ENCODE measurements at regions not wholly inside any gene's neighbourhood (a gene's known extent, or its start where the extent isn't known, plus 50 kb on each side); places are given as distances from the start of the nearest gene placed in this dataset.

- no peak for TF ChIP-seq YY1 (IDR thresholded peaks at IDR 0.05; ENCODE audit: low read depth)
- TF ChIP-seq, protein P1, sequence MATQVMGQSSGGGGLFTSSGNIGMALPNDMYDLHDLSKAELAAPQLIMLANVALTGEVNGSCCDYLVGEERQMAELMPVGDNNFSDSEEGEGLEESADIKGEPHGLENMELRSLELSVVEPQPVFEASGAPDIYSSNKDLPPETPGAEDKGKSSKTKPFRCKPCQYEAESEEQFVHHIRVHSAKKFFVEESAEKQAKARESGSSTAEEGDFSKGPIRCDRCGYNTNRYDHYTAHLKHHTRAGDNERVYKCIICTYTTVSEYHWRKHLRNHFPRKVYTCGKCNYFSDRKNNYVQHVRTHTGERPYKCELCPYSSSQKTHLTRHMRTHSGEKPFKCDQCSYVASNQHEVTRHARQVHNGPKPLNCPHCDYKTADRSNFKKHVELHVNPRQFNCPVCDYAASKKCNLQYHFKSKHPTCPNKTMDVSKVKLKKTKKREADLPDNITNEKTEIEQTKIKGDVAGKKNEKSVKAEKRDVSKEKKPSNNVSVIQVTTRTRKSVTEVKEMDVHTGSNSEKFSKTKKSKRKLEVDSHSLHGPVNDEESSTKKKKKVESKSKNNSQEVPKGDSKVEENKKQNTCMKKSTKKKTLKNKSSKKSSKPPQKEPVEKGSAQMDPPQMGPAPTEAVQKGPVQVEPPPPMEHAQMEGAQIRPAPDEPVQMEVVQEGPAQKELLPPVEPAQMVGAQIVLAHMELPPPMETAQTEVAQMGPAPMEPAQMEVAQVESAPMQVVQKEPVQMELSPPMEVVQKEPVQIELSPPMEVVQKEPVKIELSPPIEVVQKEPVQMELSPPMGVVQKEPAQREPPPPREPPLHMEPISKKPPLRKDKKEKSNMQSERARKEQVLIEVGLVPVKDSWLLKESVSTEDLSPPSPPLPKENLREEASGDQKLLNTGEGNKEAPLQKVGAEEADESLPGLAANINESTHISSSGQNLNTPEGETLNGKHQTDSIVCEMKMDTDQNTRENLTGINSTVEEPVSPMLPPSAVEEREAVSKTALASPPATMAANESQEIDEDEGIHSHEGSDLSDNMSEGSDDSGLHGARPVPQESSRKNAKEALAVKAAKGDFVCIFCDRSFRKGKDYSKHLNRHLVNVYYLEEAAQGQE (IDR thresholded peaks at IDR 0.05; ENCODE audit: low read depth), result no peak
- TF ChIP-seq FOXM1 (IDR thresholded peaks at IDR 0.05; ENCODE audit: borderline replicate concordance, low read depth), result no peak
- TF ChIP-seq EP300 (IDR thresholded peaks at IDR 0.05; ENCODE audit: borderline replicate concordance), result no peak
- TF ChIP-seq MAX (IDR thresholded peaks at IDR 0.05), result no peak
- TF ChIP-seq CREB1 (IDR thresholded peaks at IDR 0.05; ENCODE audit: low read depth), result no peak
Observed at GRCh38 chr4:35734381-35735098, 509.8 kb downstream of the ARAP2 start.
